Epidermal melanocyte (primary cell): ENCODE measurements at regions not wholly inside any gene's neighbourhood (a gene's known extent, or its start where the extent isn't known, plus 50 kb on each side); places are given as distances from the start of the nearest gene placed in this dataset.

ENCODE experiments used
- DNase-seq: peaks from one replicate; pipeline ENCODE4 v3.0.0; 2011; ENCODE audit warnings: low spot score; ENCODE audit not compliant: insufficient read length

DNA sequence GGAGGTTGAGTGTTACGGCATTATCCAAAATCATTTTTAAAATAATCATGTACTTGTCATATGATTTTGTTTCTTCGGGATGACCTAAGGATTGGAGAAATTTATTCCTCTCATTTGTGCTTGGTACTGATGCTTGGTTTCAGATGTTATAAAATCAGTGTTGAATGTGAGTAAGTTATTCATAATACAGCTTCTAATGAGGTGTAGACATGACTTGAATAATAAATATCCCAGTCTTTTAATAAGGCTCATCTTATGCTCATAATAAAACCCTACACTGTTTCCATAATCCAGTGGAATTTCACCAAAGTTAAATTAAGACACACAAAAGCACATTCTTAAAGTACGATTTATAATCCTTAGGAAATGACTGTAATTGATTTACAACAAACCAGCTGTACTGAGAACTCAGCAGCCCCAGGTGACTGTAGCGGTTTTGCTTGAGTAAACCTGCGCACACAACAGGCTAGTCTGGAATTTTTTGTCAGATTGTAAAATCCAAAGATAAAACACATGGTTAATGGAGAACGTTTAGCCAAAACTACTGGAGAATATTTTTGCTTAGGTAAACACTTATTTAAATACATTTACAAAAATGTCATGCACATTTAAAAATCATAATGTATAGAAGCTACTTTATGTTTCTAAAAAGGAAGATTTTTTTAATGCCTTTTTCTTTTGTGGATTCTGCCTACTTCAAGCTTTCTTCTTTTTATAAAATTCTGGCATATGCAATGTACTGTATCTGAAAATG is 609.8 kb upstream of the GRAMD2B start:
- no peak for DNase-seq

- no peak for DNase-seq
Measured at GRCh38 chr5:125814119-125814518, 609.1 kb upstream of the GRAMD2B start.

DNA sequence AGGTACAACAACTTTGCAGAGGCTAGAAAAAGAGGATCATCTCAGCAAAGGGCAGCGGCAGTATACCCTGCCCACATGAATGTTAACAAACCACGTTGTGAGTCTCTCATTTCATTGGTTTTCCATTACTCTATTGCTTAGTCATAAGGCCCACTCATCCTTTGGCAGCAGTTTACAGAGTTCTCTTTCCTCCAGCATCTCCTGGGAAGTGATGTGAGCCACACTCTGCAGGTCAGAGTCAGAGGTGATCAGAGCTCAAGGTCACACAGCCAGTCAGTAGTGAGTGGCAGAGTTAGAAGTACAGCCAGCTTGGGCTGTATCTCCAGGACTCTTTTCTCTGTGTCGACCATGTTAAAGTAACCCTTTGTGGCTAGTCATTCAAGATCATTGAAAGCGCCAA is 599.6 kb upstream of the GRAMD2B start:
- DNase-seq = no peak

DNA sequence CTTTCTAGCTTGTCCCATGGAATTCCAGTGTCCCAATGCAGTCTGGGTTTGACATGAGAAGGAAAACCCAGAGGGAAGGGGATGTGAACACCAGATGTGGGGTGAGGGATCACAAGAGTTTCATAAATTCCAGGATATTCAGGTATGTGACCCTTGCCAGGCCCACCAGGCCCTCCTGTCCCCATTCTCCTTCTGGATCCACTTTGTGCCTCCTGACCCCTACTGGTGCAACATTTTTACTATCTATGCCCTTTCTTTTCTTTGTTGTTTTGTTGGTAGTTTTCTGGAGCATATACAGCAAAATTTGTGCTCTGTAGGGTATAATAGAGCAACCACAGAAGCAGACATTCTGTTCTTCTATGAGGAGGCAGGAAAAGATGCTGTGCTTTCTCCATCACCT is 597.0 kb upstream of the GRAMD2B start:
- DNase-seq = no peak

- DNase-seq = no peak
Measured at GRCh38 chr5:125829349-125829748, 593.9 kb upstream of the GRAMD2B start.

- DNase-seq = no peak
Measured at GRCh38 chr5:125833398-125833797, 589.8 kb upstream of the GRAMD2B start.

DNA sequence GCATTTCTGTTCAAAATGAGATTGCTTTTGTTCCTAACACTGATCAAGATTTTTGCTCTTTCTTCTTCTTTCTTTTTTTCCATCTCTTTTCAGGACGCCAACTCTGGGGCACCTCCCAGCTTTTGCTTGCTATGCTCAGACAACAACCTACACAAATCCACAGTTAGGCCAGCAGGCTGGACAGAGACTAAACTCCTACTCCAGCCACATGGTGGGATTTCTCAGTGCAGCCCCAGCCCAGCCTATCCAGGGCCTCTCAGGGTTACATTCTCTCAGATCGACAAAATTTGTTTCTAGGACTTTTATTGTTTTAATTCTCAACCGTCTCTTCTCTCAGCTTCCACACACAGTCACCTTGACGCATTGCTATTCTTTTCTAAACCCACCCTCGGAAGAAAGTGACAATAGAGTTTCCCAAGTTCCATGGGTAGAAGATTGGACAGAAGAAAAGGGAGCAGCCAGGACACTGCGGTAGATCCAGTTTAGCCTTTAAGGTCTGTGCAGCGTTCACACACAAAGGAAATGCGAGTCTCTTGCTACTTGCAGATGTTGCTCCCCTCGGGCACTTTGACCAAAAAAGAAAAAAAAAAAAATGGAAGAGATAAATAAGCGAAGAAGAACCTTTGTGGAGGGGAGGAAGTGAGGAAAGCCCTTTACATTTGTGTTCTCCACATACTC is 588.6 kb upstream of the GRAMD2B start:
- DNase-seq = no peak

GRCh38 chr5:125835293-125836172 is 587.7 kb upstream of the GRAMD2B start:
- no peak for DNase-seq

GRCh38 chr5:125836256-125836655 is 587.0 kb upstream of the GRAMD2B start:
- DNase-seq = no peak

DNA sequence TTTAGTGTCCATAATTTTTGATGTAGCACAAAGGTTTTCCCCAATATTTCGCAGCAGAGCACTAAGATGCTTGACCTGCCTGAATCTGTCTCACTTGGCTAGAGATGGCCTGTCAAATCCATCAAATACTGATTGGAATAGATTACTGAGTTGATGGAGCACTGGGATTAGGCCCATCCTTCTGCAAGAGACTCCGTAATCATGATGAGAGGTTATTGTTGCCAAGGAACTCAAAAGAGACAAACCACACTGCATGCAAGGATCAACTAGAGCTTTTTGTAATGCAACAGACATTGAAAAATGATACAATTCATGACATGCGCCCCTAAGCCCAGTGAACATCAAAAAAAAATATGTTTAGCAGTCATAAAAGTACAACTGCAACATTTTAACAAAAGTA is 585.3 kb upstream of the GRAMD2B start:
- no peak for DNase-seq

DNA sequence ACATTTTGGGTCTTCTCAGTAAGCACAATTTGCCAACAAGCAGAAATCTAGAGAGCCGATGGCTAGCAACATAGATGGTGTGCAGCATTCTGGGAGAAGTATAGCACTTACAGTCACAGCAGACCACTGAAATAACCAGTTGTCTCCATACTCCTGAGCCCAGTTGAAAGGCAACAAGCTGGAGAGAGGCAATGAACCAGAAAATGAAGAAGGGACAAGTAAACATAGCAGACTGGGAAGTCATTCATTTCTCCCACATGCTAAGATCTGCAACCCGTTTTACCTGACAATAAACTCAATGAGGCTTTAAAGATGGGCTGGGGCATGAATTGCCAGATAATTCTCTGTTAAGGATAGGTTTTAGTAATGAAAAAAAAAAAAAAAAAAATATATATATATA is 575.6 kb upstream of the GRAMD2B start:
- no peak for DNase-seq

GRCh38 chr5:125848751-125849150 is 574.5 kb upstream of the GRAMD2B start:
- no peak for DNase-seq

GRCh38 chr5:125856949-125857348 is 566.3 kb upstream of the GRAMD2B start:
- DNase-seq = no peak

- DNase-seq = no peak
Measured at GRCh38 chr5:125863579-125863978, 559.6 kb upstream of the GRAMD2B start.

DNA sequence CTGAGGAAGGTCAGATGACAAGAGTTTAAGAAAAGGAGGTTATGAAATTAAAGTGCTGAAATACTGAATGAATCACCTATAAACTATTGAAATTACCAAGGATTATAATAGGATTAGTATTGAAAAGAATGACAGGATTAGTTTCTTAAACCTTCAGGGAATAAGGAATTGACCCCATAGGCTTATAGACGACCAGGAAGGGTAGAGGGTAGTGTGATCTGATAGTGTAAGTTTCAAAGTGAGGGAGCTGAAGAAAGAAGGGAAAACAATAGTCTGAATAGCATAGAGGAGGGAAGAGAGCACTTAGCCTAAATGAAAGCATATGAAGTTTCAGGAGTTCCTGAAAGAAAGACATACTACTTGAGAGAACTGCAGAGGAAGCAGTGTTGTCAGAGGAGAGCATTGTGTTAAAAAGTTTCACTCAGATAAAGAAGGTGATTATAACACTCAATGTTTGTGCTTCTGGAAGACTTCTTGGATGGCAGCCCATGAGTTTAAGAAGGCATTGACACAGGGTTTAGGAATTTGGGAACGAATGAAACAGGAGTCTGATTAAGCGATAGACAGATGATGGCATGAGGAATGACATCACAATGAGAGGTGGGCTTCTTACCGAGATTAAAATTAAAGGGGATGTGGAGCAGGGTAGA is 557.9 kb upstream of the GRAMD2B start:
- no peak for DNase-seq

DNA sequence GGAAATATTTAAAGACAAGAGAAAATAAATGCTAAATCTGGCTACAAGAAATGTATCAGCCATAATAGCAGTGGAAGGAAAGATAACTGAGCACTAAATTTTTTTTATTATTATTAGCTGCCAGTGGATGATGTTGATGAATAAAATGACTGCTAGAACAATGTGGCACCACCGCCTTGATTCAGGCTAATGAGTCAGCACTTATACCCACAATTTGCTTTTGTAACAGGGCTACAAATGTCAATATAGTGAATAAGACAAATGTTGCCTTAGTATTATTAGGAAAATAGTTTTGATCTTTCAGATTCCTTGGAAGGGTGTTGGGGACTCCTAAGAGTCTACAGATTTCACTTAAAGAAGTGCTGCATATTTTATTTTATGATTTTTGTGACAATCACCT is 555.2 kb upstream of the GRAMD2B start:
- DNase-seq = no peak

DNA sequence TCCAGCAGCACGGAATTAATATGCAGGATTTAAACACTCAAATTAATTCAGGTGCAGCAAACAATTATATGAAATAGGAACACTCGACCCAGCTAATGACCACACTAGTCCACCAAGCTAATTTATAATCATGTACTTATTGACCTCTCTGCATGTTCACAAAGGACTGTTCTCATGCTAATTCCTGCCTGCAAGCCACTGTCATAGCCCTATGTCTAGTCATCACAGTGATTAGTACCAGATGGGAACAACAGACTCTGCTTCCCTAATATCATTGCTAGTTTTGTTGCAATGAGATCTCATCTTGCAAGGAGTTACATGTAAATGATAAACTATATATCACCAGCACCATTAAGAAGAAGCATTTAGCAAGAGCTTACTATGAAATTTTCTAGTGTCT is 553.0 kb upstream of the GRAMD2B start:
- DNase-seq = peak; percentile 28

- DNase-seq = no peak
Measured at GRCh38 chr5:125874057-125874456, 549.2 kb upstream of the GRAMD2B start.

DNA sequence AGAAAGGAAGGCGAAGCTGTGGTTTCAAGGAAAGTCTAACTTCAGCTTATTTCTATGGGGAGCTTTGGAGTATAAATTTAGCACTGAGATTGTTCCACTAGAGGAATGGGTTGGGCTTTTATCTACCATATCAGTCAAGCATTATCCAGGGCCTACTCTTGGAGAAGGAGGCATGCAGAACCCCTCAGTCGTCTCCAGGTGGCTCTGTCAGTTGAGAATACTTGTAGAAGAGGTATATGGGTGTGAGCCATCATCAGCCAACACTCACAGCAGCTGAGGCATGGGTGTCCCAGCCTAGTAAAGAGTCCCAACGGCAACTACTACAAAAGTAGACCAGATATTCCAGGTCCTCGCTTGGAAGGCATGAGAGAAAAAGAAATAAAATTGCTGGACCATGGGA is 548.5 kb upstream of the GRAMD2B start:
- no peak for DNase-seq

- DNase-seq = no peak
Measured at GRCh38 chr5:125877248-125877647, 546.0 kb upstream of the GRAMD2B start.

- DNase-seq = no peak
Measured at GRCh38 chr5:125882061-125882460, 541.1 kb upstream of the GRAMD2B start.

GRCh38 chr5:125883223-125883622 is 540.0 kb upstream of the GRAMD2B start:
- DNase-seq = no peak
